GM12878 (cell line): ENCODE measurements at regions not wholly inside any gene's neighbourhood (a gene's known extent, or its start where the extent isn't known, plus 50 kb on each side); places are given as distances from the start of the nearest gene placed in this dataset.

ENCODE experiments used
- ATAC-seq: fragments of 200-7000 bp; cut with Tn5 transposase; 3 replicates; pipeline ENCODE4 v1.9.1; 2020; ENCODE audit warnings: mild to moderate bottlenecking, moderate library complexity
- BruUV-seq: library from RNA; stranded (reverse); fragments of 400-500 nt; replicated peaks from 2 replicates; lab custom pipeline; 2021; lab: Mats Ljungman, UMichigan
- CTCF ChIA-PET: fragments of 300-600 bp; sonication (Branson Sonifier 250); formaldehyde crosslinking; extraction: SDS; loops from one replicate; lab custom pipeline; 2021; ENCODE audit warnings: inconsistent platforms; lab: Yijun Ruan, JAX
- POLR2A ChIA-PET: fragments of 350-600 bp; formaldehyde crosslinking; extraction: SDS; loops from one replicate; lab custom pipeline; 2021; ENCODE audit warnings: inconsistent platforms; lab: Charles Lee
- RAD21 ChIA-PET: fragments of 300-600 bp; sonication (Branson Sonifier 250); formaldehyde crosslinking; loops from one replicate; lab custom pipeline; 2023; ENCODE audit warnings: antibody characterized with exemption; ENCODE audit not compliant: unreplicated experiment; lab: Charles Lee
- SMC1A ChIA-PET: fragments of 300-600 bp; sonication (Branson Sonifier 250); formaldehyde crosslinking; loops from one replicate; lab custom pipeline; 2023; ENCODE audit not compliant: unreplicated experiment, uncharacterized antibody; lab: Charles Lee
- DNase-seq: peaks from one replicate; pipeline ENCODE4 v3.0.0-alpha.2; 2011; ENCODE audit warnings: low read depth, low spot score
- FAIRE-seq: peaks from 3 replicates; lab custom pipeline; 2011; peaks lifted over from hg19 to GRCh38; lab: Jason Lieb, UNC
- H2AFZ ChIP-seq: 2 replicates; pipeline ENCODE4 v1.6.0; 2011; ENCODE audit warnings: low read depth, low read length, control low read depth; ENCODE audit not compliant: control insufficient read depth
- H3K27ac ChIP-seq: 2 replicates; pipeline ENCODE4 v1.5.1; 2011; ENCODE audit warnings: control low read depth; ENCODE audit not compliant: control insufficient read depth, insufficient read depth
- H3K27me3 ChIP-seq, 2 experiments: replicated peaks in 1 of 2; 2 replicates each; pipeline versions ENCODE4 v1.6.0 to v1.6.1; 2011; ENCODE audit warnings: low read length in 1 of 2; ENCODE audit not compliant: control insufficient read depth in 2 of 2, insufficient read depth in 2 of 2
- H3K36me3 ChIP-seq, 2 experiments: 2 replicates each; pipeline ENCODE4 v1.5.1; 2011; ENCODE audit warnings: low read length in 1 of 2; ENCODE audit not compliant: control insufficient read depth in 2 of 2, insufficient read depth in 2 of 2
- H3K4me1 ChIP-seq: 2 replicates; pipeline ENCODE4 v1.6.1; 2011; ENCODE audit warnings: mild to moderate bottlenecking, low read length, moderate library complexity, mixed read lengths; ENCODE audit not compliant: control insufficient read depth, insufficient read depth
- H3K4me2 ChIP-seq: 2 replicates; pipeline ENCODE4 v1.6.0; 2011; ENCODE audit warnings: control low read depth; ENCODE audit not compliant: control insufficient read depth, insufficient read depth
- H3K4me3 ChIP-seq: fragments of 200-600 bp; sonication (generic); 2 replicates; pipeline ENCODE4 v1.5.1; 2016
- H3K79me2 ChIP-seq: 2 replicates; pipeline ENCODE4 v1.6.0; 2011; ENCODE audit warnings: low read length; ENCODE audit not compliant: control insufficient read depth, insufficient read depth
- H3K9ac ChIP-seq: 2 replicates; pipeline ENCODE4 v1.8.0; 2011; ENCODE audit warnings: low read length, control low read depth, mixed read lengths; ENCODE audit not compliant: control insufficient read depth, insufficient read depth
- H3K9me3 ChIP-seq: replicated peaks from 3 replicates; pipeline ENCODE4 v1.5.1; 2011; ENCODE audit warnings: mild to moderate bottlenecking, low read length; ENCODE audit not compliant: control insufficient read depth, insufficient read depth
- H4K20me1 ChIP-seq: 2 replicates; pipeline ENCODE4 v1.6.0; 2011; ENCODE audit not compliant: control insufficient read depth, insufficient read depth
- BCL3 ChIP-seq: IDR thresholded peaks from 2 replicates; pipeline ENCODE4 v1.6.1; 2011; ENCODE audit warnings: borderline replicate concordance, low read depth, mild to moderate bottlenecking, moderate library complexity, low read length; ENCODE audit not compliant: insufficient read depth, poor library complexity, severe bottlenecking
- BRCA1 ChIP-seq: IDR thresholded peaks from 2 replicates; pipeline ENCODE4 v1.6.1; 2011; ENCODE audit warnings: low read depth, low read length, improper control_type of control experiment
- CBX3 ChIP-seq: fragments of 200-600 bp; sonication (generic); IDR thresholded peaks from 2 replicates; pipeline ENCODE4 v1.6.1; 2016; ENCODE audit warnings: low read depth, borderline replicate concordance
- DPF2 ChIP-seq: fragments of 450-650 bp; IDR thresholded peaks from 2 replicates; pipeline ENCODE4 v1.6.1; 2017; ENCODE audit warnings: mild to moderate bottlenecking
- ESRRA ChIP-seq: IDR thresholded peaks from 2 replicates; pipeline ENCODE4 v1.6.1; 2012; ENCODE audit warnings: mild to moderate bottlenecking, low read length, improper control_type of control experiment
- MAX ChIP-seq: IDR thresholded peaks from 2 replicates; pipeline ENCODE4 v1.6.1; 2012; ENCODE audit warnings: low read depth, low read length, improper control_type of control experiment
- MYC ChIP-seq: IDR thresholded peaks from 2 replicates; pipeline ENCODE4 v1.6.1; 2011; ENCODE audit warnings: mild to moderate bottlenecking, low read length, moderate library complexity, inconsistent platforms; ENCODE audit not compliant: insufficient read depth, insufficient replicate concordance, insufficient read length, severe bottlenecking
- POU2F2 ChIP-seq: IDR thresholded peaks from 3 replicates; pipeline ENCODE4 v1.6.1; 2011; ENCODE audit warnings: low read depth, mild to moderate bottlenecking, low read length, borderline replicate concordance
- RELB ChIP-seq: fragments of 450-650 bp; IDR thresholded peaks from 2 replicates; pipeline ENCODE4 v1.6.1; 2017; ENCODE audit warnings: low read depth, mild to moderate bottlenecking, moderate library complexity
- TCF12 ChIP-seq: IDR thresholded peaks from 2 replicates; pipeline ENCODE4 v1.6.1; 2011; ENCODE audit warnings: low read depth, mild to moderate bottlenecking, low read length
- ZZZ3 ChIP-seq: IDR thresholded peaks from 2 replicates; pipeline ENCODE4 v1.6.1; 2011; ENCODE audit warnings: low read depth; ENCODE audit not compliant: control insufficient read depth, insufficient read length
- WGBS: methylation state at CpG from one replicate; pipeline ENCODE4 v1.1.6; 2016; ENCODE audit warnings: low lambda C conversion rate; ENCODE audit not compliant: insufficient replicate concordance, insufficient coverage; ENCODE audit errors: missing lambda C conversion rate; 5-methylcytosine and 5-hydroxymethylcytosine counted together
- in situ Hi-C: fragments of 300-500 bp; cut with MboI; formaldehyde crosslinking; loops from 9 replicates; pipeline ENCODE4 v1.14.3; 2018; ENCODE audit warnings: mixed read lengths
- intact Hi-C: fragments of 100-400 bp; cut with micrococcal nuclease; formaldehyde crosslinking; loops from one replicate; pipeline ENCODE4 v1.14.2; 2022; ENCODE audit not compliant: unreplicated experiment

GRCh38 chr13:111399334-111399733 is 78.9 kb downstream of the TEX29 start:
- Histone ChIP-seq H3K4me2 (no peak overlapping the region), H3K36me3 (no peaks in the 10 kb centered on the region), H4K20me1 (0 out of 2 replicates have a peak, but pooled peaks cover 2% of the 10 kb centered on the region), H3K9me3 (no peaks in the 10 kb centered on the region), H3K9ac (no peak overlapping the region), H2AFZ (no peak overlapping the region), H3K4me1 (no peaks in the 10 kb centered on the region), H3K27ac (no peak overlapping the region), H3K79me2 (no peaks in the 10 kb centered on the region), H3K4me3 (no peak overlapping the region), H3K27me3 (no peaks in the 10 kb centered on the region)
- SMC1A ChIA-PET: no interaction called here
- CTCF ChIA-PET: no interaction called here
- FAIRE-seq: no peak
- no TSS peak for BruUV-seq
- intact Hi-C loops: no loop called here
- in situ Hi-C loops: no loop called here
- 19% methylated on average over 6 of the region's 11 CpGs for WGBS
- RAD21 ChIA-PET: no interaction called here
- no peak for DNase-seq
- TF ChIP-seq ESRRA (no peak), DPF2 (no peak), ZZZ3 (no peak), CBX3 (no peak)
- POLR2A ChIA-PET: no interaction called here
- no peak for ATAC-seq

GRCh38 chr13:111399776-111400538 is 79.5 kb downstream of the TEX29 start:
- H3K79me2 ChIP-seq: no peaks in the 10 kb centered on the region
- no peak for FAIRE-seq
- H3K9me3 ChIP-seq: no peaks in the 10 kb centered on the region
- SMC1A ChIA-PET: no interaction called here
- in situ Hi-C loops: no loop called here
- H4K20me1 ChIP-seq: 0 out of 2 replicates have a peak, but pooled peaks cover 2% of the 10 kb centered on the region
- no peak for DNase-seq
- H2AFZ ChIP-seq: no peak overlapping the region
- ATAC-seq: no peak
- CTCF ChIA-PET: no interaction called here
- H3K4me3 ChIP-seq: no peak overlapping the region
- no peak overlapping the region for H3K9ac ChIP-seq
- WGBS: 57% methylated on average over 13 of the region's 18 CpGs
- no peak overlapping the region for H3K27ac ChIP-seq
- H3K4me2 ChIP-seq: no peak overlapping the region
- intact Hi-C loops: loop anchor here (5.0 kb wide), 1 partner anchor 333 kb away; no protein-coding TSS in a partner anchor
- no TSS peak for BruUV-seq
- no peaks in the 10 kb centered on the region for H3K4me1 ChIP-seq
- RAD21 ChIA-PET: no interaction called here
- POLR2A ChIA-PET: no interaction called here
- no peaks in the 10 kb centered on the region for H3K36me3 ChIP-seq
- no peaks in the 10 kb centered on the region for H3K27me3 ChIP-seq
- TF ChIP-seq POU2F2: no peak
- TF ChIP-seq BRCA1: no peak
- no peak for TF ChIP-seq ESRRA
- TF ChIP-seq RELB: no peak
- TF ChIP-seq BCL3: no peak
- no peak for TF ChIP-seq MAX
- no peak for TF ChIP-seq MYC
- no peak for TF ChIP-seq TCF12
